ENCODE measurements at regions not wholly inside any gene's neighbourhood (a gene's known extent, or its start where the extent isn't known, plus 50 kb on each side); places are given as distances from the start of the nearest gene placed in this dataset.

DNA sequence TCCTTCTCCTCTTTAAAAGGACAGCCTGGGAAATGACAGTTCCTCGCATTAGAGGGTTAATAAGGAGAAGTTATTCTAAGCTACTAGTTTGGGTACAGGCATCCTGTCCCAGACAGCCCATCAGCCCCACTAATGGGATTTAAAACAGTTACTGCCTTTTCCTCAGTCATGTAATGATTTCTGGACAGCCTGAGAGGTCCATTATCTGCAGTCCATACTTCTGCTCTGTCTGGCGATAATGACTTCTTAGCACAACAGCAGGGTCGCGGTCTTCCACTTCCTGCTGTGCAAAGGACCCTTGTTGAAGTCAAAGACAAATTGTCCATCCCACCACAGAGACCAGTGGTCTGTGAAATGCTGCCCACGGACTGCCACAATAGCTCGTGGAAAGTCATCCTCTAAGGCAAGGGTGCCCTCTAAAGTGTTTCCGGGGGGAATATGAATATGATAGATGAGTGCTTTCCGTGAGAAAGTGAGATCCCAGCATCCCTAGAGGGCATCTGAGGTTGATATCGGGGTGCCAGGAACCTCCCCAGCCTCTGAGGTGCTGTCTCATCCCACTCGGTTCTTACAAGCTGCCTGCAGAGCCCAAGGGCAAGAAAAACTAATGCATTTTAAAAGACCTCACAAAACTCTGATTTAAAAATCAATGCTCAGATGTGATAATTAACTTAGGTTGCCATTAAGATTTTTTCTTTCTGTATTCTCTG, 100.7 kb downstream of the SHOX2 start:
- TF ChIP-seq, protein P1, sequence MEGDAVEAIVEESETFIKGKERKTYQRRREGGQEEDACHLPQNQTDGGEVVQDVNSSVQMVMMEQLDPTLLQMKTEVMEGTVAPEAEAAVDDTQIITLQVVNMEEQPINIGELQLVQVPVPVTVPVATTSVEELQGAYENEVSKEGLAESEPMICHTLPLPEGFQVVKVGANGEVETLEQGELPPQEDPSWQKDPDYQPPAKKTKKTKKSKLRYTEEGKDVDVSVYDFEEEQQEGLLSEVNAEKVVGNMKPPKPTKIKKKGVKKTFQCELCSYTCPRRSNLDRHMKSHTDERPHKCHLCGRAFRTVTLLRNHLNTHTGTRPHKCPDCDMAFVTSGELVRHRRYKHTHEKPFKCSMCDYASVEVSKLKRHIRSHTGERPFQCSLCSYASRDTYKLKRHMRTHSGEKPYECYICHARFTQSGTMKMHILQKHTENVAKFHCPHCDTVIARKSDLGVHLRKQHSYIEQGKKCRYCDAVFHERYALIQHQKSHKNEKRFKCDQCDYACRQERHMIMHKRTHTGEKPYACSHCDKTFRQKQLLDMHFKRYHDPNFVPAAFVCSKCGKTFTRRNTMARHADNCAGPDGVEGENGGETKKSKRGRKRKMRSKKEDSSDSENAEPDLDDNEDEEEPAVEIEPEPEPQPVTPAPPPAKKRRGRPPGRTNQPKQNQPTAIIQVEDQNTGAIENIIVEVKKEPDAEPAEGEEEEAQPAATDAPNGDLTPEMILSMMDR (IDR thresholded peaks at IDR 0.05; ENCODE audit: low read depth, low read length, poor library complexity, severe bottlenecking): no peak
- no peak for TF ChIP-seq EZH2phosphoT487 (IDR thresholded peaks at IDR 0.05; ENCODE audit: borderline replicate concordance, low read length)
